HFF-Myc (cell line): ENCODE measurements at regions not wholly inside any gene's neighbourhood (a gene's known extent, or its start where the extent isn't known, plus 50 kb on each side); places are given as distances from the start of the nearest gene placed in this dataset.

Experiments used
- DNase-seq: peaks from one replicate; pipeline ENCODE4 v3.0.0-alpha.2; 2011; ENCODE audit warnings: low read depth; ENCODE audit errors: extremely low read depth
- H3K4me3 ChIP-seq: replicated peaks from 2 replicates; pipeline ENCODE4 v1.5.1; 2011; ENCODE audit warnings: low read depth, mild to moderate bottlenecking, control low read depth, low read length
- CTCF ChIP-seq: IDR thresholded peaks from 2 replicates; pipeline ENCODE4 v1.5.1; 2012; ENCODE audit warnings: mild to moderate bottlenecking, low read depth, low read length, control low read depth; ENCODE audit errors: missing control alignments

DNA sequence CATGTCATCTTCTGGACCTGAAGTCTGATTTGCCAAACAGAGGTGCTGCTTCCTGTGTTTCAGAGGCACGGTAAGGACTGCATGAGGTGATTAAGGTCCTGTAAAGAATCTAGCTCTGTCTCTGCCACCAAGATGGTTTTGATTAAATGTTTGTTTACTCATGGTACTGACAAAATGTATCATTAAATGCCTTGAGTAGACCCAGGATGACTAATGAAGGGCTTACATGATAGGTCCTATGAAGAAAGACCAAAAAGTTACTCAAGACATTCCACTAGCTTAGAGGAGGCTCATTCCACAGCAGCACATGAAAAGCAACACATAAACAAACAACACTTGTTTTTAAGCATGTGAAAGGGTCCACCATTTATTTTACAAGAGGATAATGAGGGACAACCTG, 100.9 kb downstream of the BOD1 start:
- TF ChIP-seq CTCF, result no peak
- DNase-seq, result peak; percentile 72
- H3K4me3 ChIP-seq, result no peak overlapping the region

DNA sequence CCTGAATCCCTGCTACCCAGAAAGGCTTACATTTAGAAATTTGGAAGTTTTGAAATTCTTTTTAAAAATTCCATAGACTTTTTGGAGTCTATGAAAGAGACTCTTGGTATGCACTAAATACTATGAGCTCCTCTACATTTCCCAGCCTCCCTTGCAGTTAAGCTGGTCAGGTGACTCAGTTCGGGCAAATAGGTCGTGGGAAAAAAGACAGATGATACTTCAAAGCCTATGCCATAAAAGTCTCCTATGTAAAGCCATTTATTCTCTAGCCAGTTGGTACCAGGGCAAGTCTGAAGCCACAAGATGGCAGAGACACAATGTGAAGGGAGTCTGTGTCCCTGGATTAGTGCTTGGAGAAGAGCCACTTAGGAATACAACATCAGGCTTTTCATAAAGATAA, 101.8 kb downstream of the BOD1 start:
- no peak overlapping the region for H3K4me3 ChIP-seq
- DNase-seq, result no peak
- no peak for TF ChIP-seq CTCF

DNA sequence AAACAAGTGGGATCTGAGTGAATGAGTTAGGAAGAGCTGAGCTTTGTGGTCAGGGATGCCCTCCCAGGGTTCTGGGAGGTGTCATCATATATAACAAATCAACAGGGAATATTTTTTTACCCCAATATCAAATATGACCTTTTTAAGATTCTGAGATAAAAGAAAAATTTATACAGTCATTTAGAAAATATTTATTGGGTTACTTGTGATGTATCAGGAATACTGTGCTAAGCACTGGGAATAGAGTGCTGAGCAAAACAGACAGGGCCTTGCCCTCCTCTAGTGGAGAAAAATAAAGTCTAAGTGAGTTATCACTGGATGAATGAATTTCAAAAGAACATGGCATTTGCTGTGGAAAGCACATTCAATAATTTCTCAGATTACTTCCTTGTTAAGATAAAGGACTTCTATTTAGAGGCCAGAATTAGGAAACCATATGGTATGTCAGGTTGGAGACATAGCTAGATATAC, 102.9 kb downstream of the BOD1 start:
- DNase-seq, result no peak
- TF ChIP-seq CTCF, result no peak
- H3K4me3 ChIP-seq, result no peak overlapping the region

GRCh38 chr5:173512637-173513435, 103.6 kb downstream of the BOD1 start:
- DNase-seq, result no peak
- no peak overlapping the region for H3K4me3 ChIP-seq

DNA sequence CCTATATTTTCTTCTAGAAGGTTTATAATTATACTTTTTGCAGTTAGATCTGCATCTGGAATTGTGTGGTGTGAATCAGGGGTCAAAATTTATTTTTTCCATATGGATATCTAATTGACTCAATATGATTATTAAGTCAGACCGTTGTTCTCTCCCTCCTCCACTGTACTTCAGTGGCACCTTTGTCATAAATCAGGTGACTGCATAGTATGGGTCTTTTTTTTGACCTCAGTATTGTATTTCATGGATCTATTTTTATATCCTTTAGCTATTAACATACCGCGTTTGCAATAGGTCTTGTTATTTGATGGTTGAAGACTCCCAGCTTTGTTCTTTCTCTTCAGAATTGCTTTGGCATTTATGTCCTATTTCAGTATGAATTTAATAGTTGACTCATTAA, 107.4 kb downstream of the BOD1 start:
- no peak for TF ChIP-seq CTCF
- no peak for DNase-seq
- no peak overlapping the region for H3K4me3 ChIP-seq

More at GRCh38 chr5:173512637-173513435, 103.6 kb downstream of the BOD1 start:
- TF ChIP-seq CTCF, result no peak

- no peak for DNase-seq
- H3K4me3 ChIP-seq, result no peak overlapping the region
- no peak for TF ChIP-seq CTCF
These were observed 109.3 kb downstream of the BOD1 start for GRCh38 chr5:173507171-173507570.
